RPMI7951 (cell line): ENCODE measurements at regions not wholly inside any gene's neighbourhood (a gene's known extent, or its start where the extent isn't known, plus 50 kb on each side); places are given as distances from the start of the nearest gene placed in this dataset.

Source experiments
- DNase-seq: peaks from one replicate; pipeline ENCODE4 v3.0.0-alpha.2; 2012; ENCODE audit warnings: low read depth

- no peak for DNase-seq
Measured at GRCh38 chr3:4029135-4029534, 229.9 kb downstream of the LRRN1 start.

GRCh38 chr3:4030624-4031023 is 231.4 kb downstream of the LRRN1 start:
- no peak for DNase-seq

GRCh38 chr3:4033296-4033695 is 234.1 kb downstream of the LRRN1 start:
- no peak for DNase-seq

GRCh38 chr3:4036046-4036445 is 236.8 kb downstream of the LRRN1 start:
- DNase-seq, result no peak

- DNase-seq, result no peak
Measured at GRCh38 chr3:4038351-4038750, 239.1 kb downstream of the LRRN1 start.

GRCh38 chr3:4042070-4042469 is 242.8 kb downstream of the LRRN1 start:
- DNase-seq, result no peak

GRCh38 chr3:4042869-4043268 is 243.6 kb downstream of the LRRN1 start:
- no peak for DNase-seq

- DNase-seq, result peak; percentile 32
Measured at GRCh38 chr3:4043867-4044575, 244.8 kb downstream of the LRRN1 start.

- DNase-seq, result no peak
Measured at GRCh38 chr3:4044619-4045018, 245.4 kb downstream of the LRRN1 start.

- DNase-seq, result peak; percentile 5
Measured at GRCh38 chr3:4045756-4046155, 246.5 kb downstream of the LRRN1 start.

- no peak for DNase-seq
Measured at GRCh38 chr3:4047366-4047765, 248.1 kb downstream of the LRRN1 start.

GRCh38 chr3:4052706-4053105 is 250.5 kb upstream of the SETMAR start:
- DNase-seq, result no peak

GRCh38 chr3:4053975-4054374 is 249.2 kb upstream of the SETMAR start:
- DNase-seq, result no peak

GRCh38 chr3:4060064-4060463 is 243.1 kb upstream of the SETMAR start:
- no peak for DNase-seq

GRCh38 chr3:4060603-4061002 is 242.6 kb upstream of the SETMAR start:
- DNase-seq, result no peak

- DNase-seq, result no peak
Measured at GRCh38 chr3:4061195-4061594, 242.0 kb upstream of the SETMAR start.

- no peak for DNase-seq
Measured at GRCh38 chr3:4061783-4062360, 241.3 kb upstream of the SETMAR start.

GRCh38 chr3:4062621-4063020 is 240.5 kb upstream of the SETMAR start:
- DNase-seq, result no peak

GRCh38 chr3:4063916-4064574 is 239.1 kb upstream of the SETMAR start:
- DNase-seq, result no peak

GRCh38 chr3:4065085-4065484 is 238.1 kb upstream of the SETMAR start:
- no peak for DNase-seq

GRCh38 chr3:4065554-4065953 is 237.6 kb upstream of the SETMAR start:
- DNase-seq, result no peak

GRCh38 chr3:4067893-4068292 is 235.3 kb upstream of the SETMAR start:
- DNase-seq, result no peak

- DNase-seq, result no peak
Measured at GRCh38 chr3:4069796-4070195, 233.4 kb upstream of the SETMAR start.
